GM13977 (cell line): ENCODE measurements at regions not wholly inside any gene's neighbourhood (a gene's known extent, or its start where the extent isn't known, plus 50 kb on each side); places are given as distances from the start of the nearest gene placed in this dataset.
"Not testable (repeated sequence)": the region's sequence is repeated elsewhere in the genome, so short reads cannot be mapped to it uniquely, and the experiment has no call there.

ENCODE experiments used
- DNase-seq: peaks from one replicate; pipeline ENCODE4 v3.0.0; 2012; ENCODE audit warnings: low spot score
- CTCF ChIP-seq: IDR thresholded peaks from 2 replicates; pipeline ENCODE4 v1.5.1; 2012; ENCODE audit warnings: mild to moderate bottlenecking, control low read depth; ENCODE audit not compliant: insufficient read depth; ENCODE audit errors: extremely low read depth, missing control alignments
- in situ Hi-C: fragments of 300-500 bp; cut with MboI; formaldehyde crosslinking; loops from one replicate; pipeline ENCODE4 v1.12.0; 2022; ENCODE audit warnings: low sequenced_read_pairs, low pct_unique_long_range_greater_than_20kb, mixed read lengths, inconsistent platforms; ENCODE audit not compliant: unreplicated experiment

- TF ChIP-seq CTCF = no peak
- in situ Hi-C loops = no loop called here
- no peak for DNase-seq
These were observed 66.1 kb downstream of the RBMX2 start for GRCh38 chrX:130467936-130468335.

GRCh38 chrX:130468395-130468923 lies 66.7 kb downstream of the RBMX2 start:
- in situ Hi-C loops = no loop called here
- no peak for DNase-seq
- no peak for TF ChIP-seq CTCF

- in situ Hi-C loops = no loop called here
- DNase-seq = no peak
- TF ChIP-seq CTCF = no peak
These were observed 81.1 kb downstream of the RBMX2 start for GRCh38 chrX:130482871-130483270.

GRCh38 chrX:130485870-130486269 lies 84.1 kb downstream of the RBMX2 start:
- no peak for TF ChIP-seq CTCF
- in situ Hi-C loops = no loop called here
- no peak for DNase-seq

- in situ Hi-C loops, DNase-seq: not testable (repeated sequence)
These were observed 93.7 kb downstream of the RBMX2 start for GRCh38 chrX:130495502-130495901.

- DNase-seq = no peak
- in situ Hi-C loops = no loop called here
- no peak for TF ChIP-seq CTCF
These were observed 95.7 kb downstream of the RBMX2 start for GRCh38 chrX:130497531-130497930.

- in situ Hi-C loops = no loop called here
- DNase-seq = no peak
These were observed 97.0 kb downstream of the RBMX2 start for GRCh38 chrX:130498653-130499274.

More at GRCh38 chrX:130498653-130499274, 97.0 kb downstream of the RBMX2 start:
- no peak for TF ChIP-seq CTCF
